SK-N-DZ (cell line): ENCODE measurements at regions not wholly inside any gene's neighbourhood (a gene's known extent, or its start where the extent isn't known, plus 50 kb on each side); places are given as distances from the start of the nearest gene placed in this dataset.

Source experiments
- DNase-seq: peaks from one replicate; pipeline ENCODE4 v3.0.0-alpha.2; 2015; ENCODE audit warnings: low spot score

DNA sequence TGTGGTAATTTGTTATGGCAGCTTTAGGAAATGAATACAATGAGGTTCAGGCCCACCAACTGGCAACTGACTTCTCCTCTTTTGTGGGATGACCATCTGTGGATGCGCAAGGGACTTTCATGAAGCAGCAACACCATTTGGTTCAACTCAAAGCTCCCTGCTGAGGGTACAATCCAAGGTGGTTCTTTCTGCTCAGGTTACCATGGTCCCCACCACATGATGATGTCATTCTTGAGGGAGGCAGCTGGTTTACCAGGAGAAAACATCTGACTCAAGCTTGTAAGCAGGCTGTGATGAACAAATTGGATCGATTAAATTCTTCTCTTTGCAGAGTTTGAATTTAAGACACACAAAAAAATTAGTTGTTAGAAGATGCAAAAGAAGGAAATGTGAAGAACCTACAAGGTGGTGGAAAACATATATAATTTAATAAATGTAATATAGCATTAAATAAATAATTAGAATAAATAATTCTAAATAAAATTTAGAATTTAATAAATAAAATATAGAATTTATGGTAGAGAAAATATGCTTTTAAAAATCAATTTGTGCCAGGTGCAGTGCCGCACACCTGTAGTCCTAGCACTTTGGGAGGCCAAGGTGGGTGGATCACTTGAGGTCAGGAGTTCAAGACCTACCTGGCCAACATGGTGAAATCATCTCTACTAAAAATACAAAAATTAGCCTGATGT, 67.6 kb upstream of the ANKFN1 start:
- DNase-seq, result no peak

DNA sequence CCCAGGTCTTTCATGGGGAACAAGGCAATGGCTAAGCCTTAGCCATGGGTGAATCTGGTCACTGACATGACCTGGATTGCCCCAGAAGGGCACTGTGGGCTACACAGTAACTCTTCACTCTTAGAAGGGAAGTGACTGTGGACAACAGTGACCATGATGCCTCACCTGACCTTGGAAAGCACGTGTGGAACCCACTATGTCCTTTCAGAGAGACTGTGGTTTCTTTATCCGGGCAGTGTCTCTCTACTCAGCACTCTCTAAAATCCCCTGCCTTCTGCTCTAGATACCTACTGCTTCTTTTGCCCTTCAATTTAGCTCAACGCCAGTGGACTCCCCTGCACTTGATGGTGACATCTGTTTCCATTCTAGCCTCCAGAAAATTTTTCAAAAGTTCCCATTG, 66.1 kb upstream of the ANKFN1 start:
- DNase-seq, result no peak

GRCh38 chr17:56096026-56096810, 57.1 kb upstream of the ANKFN1 start:
- DNase-seq, result no peak

GRCh38 chr17:56098746-56099145, 54.5 kb upstream of the ANKFN1 start:
- no peak for DNase-seq

DNA sequence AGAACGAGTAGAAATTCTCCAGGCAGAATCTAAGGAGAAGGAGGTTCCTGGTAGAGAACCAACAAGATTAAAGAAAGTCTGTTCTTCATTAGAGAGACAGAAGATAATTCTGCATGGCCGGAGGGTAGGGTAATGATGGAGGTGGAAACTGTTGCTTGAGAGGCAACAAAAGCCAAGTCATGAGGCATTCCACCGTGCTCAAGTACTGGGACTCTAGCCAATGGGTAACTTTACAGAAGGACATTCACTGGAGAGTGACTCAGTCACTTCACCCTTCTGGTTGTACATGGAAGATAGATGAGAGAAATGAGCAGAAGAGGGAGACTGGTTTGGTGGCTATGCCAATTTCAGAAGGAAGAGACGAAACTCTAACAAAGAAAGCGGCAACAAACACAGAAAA, 53.6 kb upstream of the ANKFN1 start:
- DNase-seq, result no peak
